K562 (cell line): ENCODE measurements at regions not wholly inside any gene's neighbourhood (a gene's known extent, or its start where the extent isn't known, plus 50 kb on each side); places are given as distances from the start of the nearest gene placed in this dataset.

ENCODE experiments used
- ATAC-seq: fragments of 200-7000 bp; cut with Tn5 transposase; 3 replicates; pipeline ENCODE4 v1.9.1; 2020; ENCODE audit warnings: moderate library complexity
- BruUV-seq: library from RNA; stranded (reverse); fragments of 400-500 nt; replicated peaks from 2 replicates; lab custom pipeline; 2021; lab: Mats Ljungman, UMichigan
- CTCF ChIA-PET: fragments of 300-600 bp; formaldehyde crosslinking; extraction: SDS; loops from one replicate; lab custom pipeline; 2021; ENCODE audit warnings: low intra/inter-chr PET ratio; lab: Yijun Ruan, JAX
- POLR2A ChIA-PET: fragments of 300-600, 350-650 bp; sonication (Branson Sonifier 250); formaldehyde crosslinking; extraction: SDS; loops from one replicate; lab custom pipeline; 2021; ENCODE audit warnings: antibody characterized with exemption, inconsistent platforms; lab: Yijun Ruan, JAX
- DNase-seq, 4 experiments: peaks; one replicate each; pipeline versions ENCODE4 v3.0.0 to v3.0.0-alpha.2; 2011 to 2018; ENCODE audit warnings: low spot score in 3 of 4, mixed read lengths in 3 of 4; ENCODE audit errors: extremely low read depth in 1 of 4
- FAIRE-seq: peaks from 2 replicates; lab custom pipeline; 2011; peaks lifted over from hg19 to GRCh38; lab: Jason Lieb, UNC
- H2AFZ ChIP-seq: 2 replicates; pipeline ENCODE4 v1.6.0; 2011; ENCODE audit warnings: low read depth, low read length, control low read depth, inconsistent platforms
- H3K27ac ChIP-seq: fragments of 200-600 bp; 3 replicates; pipeline ENCODE4 v1.8.0; 2011; ENCODE audit warnings: low read depth, mild to moderate bottlenecking, control low read depth, inconsistent platforms, low read length, moderate library complexity, mixed read lengths; ENCODE audit errors: extremely low read depth
- H3K27me3 ChIP-seq, 2 experiments: fragments of 300-600 bp in 1 of 2; 2 replicates in 1 of 2; 3 replicates in 1 of 2; pipeline versions ENCODE4 v1.6.0 to v1.8.0; 2011; ENCODE audit warnings: inconsistent platforms in 2 of 2, low read length in 2 of 2, mild to moderate bottlenecking in 1 of 2, mixed read lengths in 1 of 2, moderate library complexity in 1 of 2; ENCODE audit not compliant: control insufficient read depth in 2 of 2, insufficient read depth in 2 of 2
- H3K36me3 ChIP-seq: fragments of 300-600 bp; 3 replicates; pipeline ENCODE4 v1.8.0; 2011; ENCODE audit warnings: mild to moderate bottlenecking, low read length, inconsistent platforms; ENCODE audit not compliant: control insufficient read depth, insufficient read depth
- H3K4me1 ChIP-seq, 2 experiments: fragments of 200-600 bp in 1 of 2; replicated peaks in 1 of 2; 2 replicates in 1 of 2; 3 replicates in 1 of 2; pipeline versions ENCODE4 v1.5.1 to v1.8.0; 2011; ENCODE audit warnings: inconsistent platforms in 2 of 2, low read length in 2 of 2, mild to moderate bottlenecking in 1 of 2, mixed read lengths in 1 of 2, moderate library complexity in 1 of 2; ENCODE audit not compliant: control insufficient read depth in 2 of 2, insufficient read depth in 2 of 2
- H3K4me2 ChIP-seq: 2 replicates; pipeline ENCODE4 v1.6.1; 2011; ENCODE audit warnings: low read length, control low read depth, inconsistent platforms, mixed read lengths; ENCODE audit not compliant: insufficient read depth
- H3K4me3 ChIP-seq: fragments of 200-600 bp; sonication (generic), shearing (Covaris generic); 2 replicates; pipeline ENCODE4 v1.5.1; 2016; ENCODE audit warnings: control low read depth, inconsistent platforms
- H3K79me2 ChIP-seq: fragments of 200-600 bp; 3 replicates; pipeline ENCODE4 v1.8.0; 2011; ENCODE audit warnings: low read length, inconsistent platforms; ENCODE audit not compliant: control insufficient read depth, insufficient read depth
- H3K9ac ChIP-seq, 2 experiments: 2 replicates each; pipeline versions ENCODE4 v1.6.0 to v1.6.1; 2011; ENCODE audit warnings: low read depth in 2 of 2, low read length in 2 of 2, control low read depth in 1 of 2, inconsistent platforms in 1 of 2, mild to moderate bottlenecking in 1 of 2, mixed read lengths in 1 of 2; ENCODE audit not compliant: insufficient read depth in 1 of 2
- H3K9me1 ChIP-seq: one replicate; pipeline ENCODE4 v1.6.0; 2011; ENCODE audit warnings: inconsistent platforms, mild to moderate bottlenecking, low read length, moderate library complexity; ENCODE audit not compliant: control insufficient read depth, insufficient read depth
- H3K9me3 ChIP-seq: replicated peaks from 2 replicates; pipeline ENCODE4 v1.5.1; 2011; ENCODE audit warnings: low read depth, low read length, inconsistent platforms; ENCODE audit not compliant: control insufficient read depth, insufficient read depth
- H4K20me1 ChIP-seq: replicated peaks from 2 replicates; pipeline ENCODE4 v1.6.1; 2011; ENCODE audit warnings: low read length, inconsistent platforms, mixed read lengths; ENCODE audit not compliant: control insufficient read depth, insufficient read depth
- BRF2 ChIP-seq: IDR thresholded peaks from 3 replicates; pipeline ENCODE4 v1.6.1; 2011; ENCODE audit warnings: borderline replicate concordance, mild to moderate bottlenecking; ENCODE audit not compliant: insufficient read length, insufficient read depth
- ETV1 ChIP-seq: fragments of 450-650 bp; conservative IDR thresholded peaks from 2 replicates; pipeline ENCODE4 v1.6.1; 2016; ENCODE audit warnings: missing genetic modification characterization, control low read depth, low read depth, missing compliant biosample characterization
- JUND ChIP-seq, 2 experiments: IDR thresholded peaks; 2 replicates in 1 of 2; 3 replicates in 1 of 2; pipeline ENCODE4 v1.6.1; 2011; ENCODE audit warnings: borderline replicate concordance in 2 of 2, low read depth in 2 of 2, low read length in 2 of 2, improper control_type of control experiment in 1 of 2, missing biosample characterization in 1 of 2, missing genetic modification characterization in 1 of 2, missing genetic modification reagents in 1 of 2
- MTA2 ChIP-seq: fragments of 450-650 bp; IDR thresholded peaks from 2 replicates; pipeline ENCODE4 v1.6.1; 2016; ENCODE audit warnings: low read depth
- POLR2AphosphoS5 ChIP-seq: IDR thresholded peaks from 2 replicates; pipeline ENCODE4 v1.6.1; 2011; ENCODE audit warnings: mild to moderate bottlenecking, low read depth, low read length, moderate library complexity; ENCODE audit not compliant: control insufficient read depth, insufficient read depth
- SMARCE1 ChIP-seq: fragments of 450-650 bp; IDR thresholded peaks from 2 replicates; pipeline ENCODE4 v1.7.1; 2016; ENCODE audit warnings: mild to moderate bottlenecking
- TAF9B ChIP-seq: fragments of 450-650 bp; IDR thresholded peaks from 2 replicates; pipeline ENCODE4 v1.6.1; 2018; ENCODE audit warnings: mild to moderate bottlenecking; ENCODE audit not compliant: partially characterized antibody
- TRIM24 ChIP-seq, 2 experiments: fragments of 450-650 bp; IDR thresholded peaks; 2 replicates each; pipeline ENCODE4 v1.6.1; 2016
- WGBS: fragments of 100-300 bp; shearing (Covaris generic); methylation state at CpG from one replicate; pipeline ENCODE4 v1.1.6; 2016; ENCODE audit warnings: low coverage, mixed read lengths; ENCODE audit not compliant: insufficient coverage; ENCODE audit errors: missing lambda C conversion rate; 5-methylcytosine and 5-hydroxymethylcytosine counted together
- in situ Hi-C: fragments of 300-500 bp; cut with MboI; formaldehyde crosslinking; loops from 4 replicates; pipeline ENCODE4 v1.15.0; 2018; ENCODE audit warnings: inconsistent platforms, mixed read lengths
- intact Hi-C: fragments of 100-400 bp; cut with micrococcal nuclease; formaldehyde crosslinking; loops from 2 replicates; pipeline ENCODE4 v1.14.2; 2022
- TF ChIP-seq, protein P1 (sequence below): sonication (generic); formaldehyde crosslinking; IDR thresholded peaks from 2 replicates; pipeline ENCODE4 v1.8.0; 2022; ENCODE audit warnings: mild to moderate bottlenecking, missing genetic modification reagents
- TF ChIP-seq, protein P2 (sequence below): fragments of 450-650 bp; IDR thresholded peaks from 2 replicates; pipeline ENCODE4 v1.6.1; 2016; ENCODE audit warnings: low read depth, mild to moderate bottlenecking, moderate library complexity

GRCh38 chr6:100987556-100987955, 106.4 kb upstream of the ASCC3 start (continued):
- TF ChIP-seq, protein P1, sequence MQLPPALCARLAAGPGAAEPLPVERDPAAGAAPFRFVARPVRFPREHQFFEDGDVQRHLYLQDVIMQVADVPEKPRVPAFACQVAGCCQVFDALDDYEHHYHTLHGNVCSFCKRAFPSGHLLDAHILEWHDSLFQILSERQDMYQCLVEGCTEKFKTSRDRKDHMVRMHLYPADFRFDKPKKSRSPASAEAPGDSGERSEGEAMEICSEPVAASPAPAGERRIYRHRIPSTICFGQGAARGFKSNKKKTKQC (CRISPR knock-in tag), result no peak
- no peak for TF ChIP-seq SMARCE1
- TF ChIP-seq ETV1 (tag), result no peak
- TF ChIP-seq, protein P2, sequence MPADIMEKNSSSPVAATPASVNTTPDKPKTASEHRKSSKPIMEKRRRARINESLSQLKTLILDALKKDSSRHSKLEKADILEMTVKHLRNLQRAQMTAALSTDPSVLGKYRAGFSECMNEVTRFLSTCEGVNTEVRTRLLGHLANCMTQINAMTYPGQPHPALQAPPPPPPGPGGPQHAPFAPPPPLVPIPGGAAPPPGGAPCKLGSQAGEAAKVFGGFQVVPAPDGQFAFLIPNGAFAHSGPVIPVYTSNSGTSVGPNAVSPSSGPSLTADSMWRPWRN, result no peak
- no peak for TF ChIP-seq POLR2AphosphoS5
- no peak for TF ChIP-seq TRIM24 (IDR thresholded peaks at IDR 0.05)

DNA sequence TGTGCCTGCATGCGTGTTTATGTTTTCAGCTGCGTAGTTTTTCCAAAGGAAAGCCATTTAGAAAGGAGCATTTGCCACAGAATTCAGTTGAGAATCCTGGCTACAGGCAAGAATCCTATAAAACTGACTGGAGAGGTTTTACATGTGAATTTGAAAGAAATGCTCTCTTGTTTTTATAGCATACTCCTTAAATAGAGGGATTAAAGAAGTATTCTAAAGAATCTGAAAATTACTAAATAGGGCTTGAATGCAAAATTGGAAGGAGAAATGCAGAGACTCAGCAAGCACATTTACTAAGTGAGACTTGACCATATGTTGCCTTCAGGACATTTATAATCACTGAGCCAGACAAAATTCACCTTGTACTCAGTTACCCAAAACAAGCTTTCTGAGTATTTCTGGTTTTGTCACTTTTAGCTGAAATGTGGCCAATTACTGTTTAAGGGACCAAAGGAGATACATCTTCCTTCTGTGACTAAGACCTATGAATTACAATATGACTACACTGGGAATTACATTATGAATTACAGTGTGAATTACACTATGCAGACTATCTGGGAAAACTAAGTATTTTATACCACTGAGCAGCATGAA, 107.4 kb upstream of the ASCC3 start:
- Histone ChIP-seq H2AFZ (no peak overlapping the region), H3K27me3 (no peaks in the 10 kb centered on the region), H3K36me3 (no peaks in the 10 kb centered on the region), H3K79me2 (no peaks in the 10 kb centered on the region), H3K4me2 (no peak overlapping the region), H3K27ac (no peak overlapping the region), H4K20me1 (no peaks in the 10 kb centered on the region), H3K4me3 (no peak overlapping the region), H3K9me1 (no peaks in the 10 kb centered on the region), H3K9ac (no peak overlapping the region), H3K4me1 (no peaks in the 10 kb centered on the region), H3K9me3 (no peaks in the 10 kb centered on the region)
- DNase-seq (no peak), FAIRE-seq (no peak), ATAC-seq (no peak)
- TF ChIP-seq JUND (IDR thresholded peaks at IDR 0.05; ENCODE audit: borderline replicate concordance, low read depth, low read length), result no peak
- TF ChIP-seq JUND (tag; IDR thresholded peaks at IDR 0.05; ENCODE audit: borderline replicate concordance, low read depth, low read length), result no peak
- TF ChIP-seq MTA2, result no peak
- no peak for TF ChIP-seq TAF9B
- TF ChIP-seq BRF2, result no peak
- POLR2A ChIA-PET, result interaction anchor here (0.6 kb wide), 1 partner anchor 1825 kb away, joined by 3 read pairs; no protein-coding TSS in a partner anchor
- intact Hi-C loops, result no loop called here
- in situ Hi-C loops, result no loop called here
- 0% methylated on average over 2 of the region's 2 CpGs for WGBS
- BruUV-seq, result no TSS peak
- CTCF ChIA-PET, result no interaction called here
